Lower leg skin (tissue), 4 donors: ENCODE measurements at regions not wholly inside any gene's neighbourhood (a gene's known extent, or its start where the extent isn't known, plus 50 kb on each side); places are given as distances from the start of the nearest gene placed in this dataset.

Source experiments
- DNase-seq, 2 donors: peaks; one replicate each; pipeline ENCODE4 v3.0.0-alpha.2; 2019; ENCODE audit warnings: low spot score in 2 of 2
- H3K4me3 ChIP-seq: fragments of 200-600 bp; sonication (generic); 2 replicates; pipeline ENCODE4 v1.5.1; 2017; ENCODE audit warnings: mild to moderate bottlenecking, low read depth; ENCODE audit not compliant: poor library complexity, severe bottlenecking
- CTCF ChIP-seq, 3 donors: fragments of 450-650 bp; IDR thresholded peaks; one replicate each; pipeline ENCODE4 v1.5.1; 2016; ENCODE audit warnings: antibody characterized with exemption in 3 of 3, mild to moderate bottlenecking in 3 of 3, moderate library complexity in 2 of 3
- POLR2A ChIP-seq, 2 donors: fragments of 450-650 bp; IDR thresholded peaks; one replicate each; pipeline ENCODE4 v1.6.1; 2016 to 2017; ENCODE audit warnings: antibody characterized with exemption in 2 of 2, mild to moderate bottlenecking in 1 of 2, moderate library complexity in 1 of 2
- WGBS, 2 donors: methylation state at CpG; one replicate each; pipeline ENCODE4 v1.1.5; 2018; 5-methylcytosine and 5-hydroxymethylcytosine counted together
- intact Hi-C: fragments of 100-400 bp; cut with DNase I; formaldehyde crosslinking; loops from one replicate; pipeline ENCODE4 v1.15.0; 2023; ENCODE audit warnings: low total_unique reads

GRCh38 chr5:130277522-130277921 lies 373.3 kb downstream of the CHSY3 start:
- 94 to 95% methylated on average over 8 of the region's 8 CpGs for WGBS, 2 donors
- DNase-seq: no peak
- no peak for TF ChIP-seq POLR2A (IDR thresholded peaks at IDR 0.05)
- TF ChIP-seq CTCF (IDR thresholded peaks at IDR 0.05): no peak
- H3K4me3 ChIP-seq: no peak overlapping the region
- intact Hi-C loops: no loop called here

GRCh38 chr5:130277002-130277401 lies 372.7 kb downstream of the CHSY3 start:
- 91 to 97% methylated on average over 5 of the region's 5 CpGs for WGBS, 2 donors
- intact Hi-C loops: no loop called here
- DNase-seq: no peak
- no peak overlapping the region for H3K4me3 ChIP-seq
- TF ChIP-seq POLR2A (IDR thresholded peaks at IDR 0.05) (no peak), CTCF (IDR thresholded peaks at IDR 0.05) (no peak)

- TF ChIP-seq CTCF (IDR thresholded peaks at IDR 0.05) (no peak), POLR2A (IDR thresholded peaks at IDR 0.05) (no peak)
- no peak overlapping the region for H3K4me3 ChIP-seq
- 79 to 85% methylated on average over 2 of the region's 2 CpGs for WGBS, 2 donors
- no peak for DNase-seq
- intact Hi-C loops: no loop called here
Measured at GRCh38 chr5:130272837-130273236, 368.6 kb downstream of the CHSY3 start.

- no peak for TF ChIP-seq CTCF (IDR thresholded peaks at IDR 0.05)
- no peak for TF ChIP-seq POLR2A (IDR thresholded peaks at IDR 0.05)
- H3K4me3 ChIP-seq: no peak overlapping the region
- intact Hi-C loops: no loop called here
- DNase-seq: no peak
Measured at GRCh38 chr5:130270786-130271185, 366.5 kb downstream of the CHSY3 start.

GRCh38 chr5:130268489-130268888 lies 364.2 kb downstream of the CHSY3 start:
- DNase-seq: no peak
- WGBS, 2 donors: 72 to 90% methylated on average over 2 of the region's 2 CpGs
- no peak for TF ChIP-seq CTCF (IDR thresholded peaks at IDR 0.05)
- no peak for TF ChIP-seq POLR2A (IDR thresholded peaks at IDR 0.05)
- H3K4me3 ChIP-seq: no peak overlapping the region
- intact Hi-C loops: no loop called here

GRCh38 chr5:130267926-130268325 lies 363.7 kb downstream of the CHSY3 start:
- TF ChIP-seq POLR2A (IDR thresholded peaks at IDR 0.05) (no peak), CTCF (IDR thresholded peaks at IDR 0.05) (no peak)
- 88 to 89% methylated on average over 2 of the region's 2 CpGs for WGBS, 2 donors
- intact Hi-C loops: no loop called here
- DNase-seq: no peak
- H3K4me3 ChIP-seq: no peak overlapping the region
